ENCODE measurements at regions not wholly inside any gene's neighbourhood (a gene's known extent, or its start where the extent isn't known, plus 50 kb on each side); places are given as distances from the start of the nearest gene placed in this dataset.
A peak's percentile ranks its signal among the peaks of the same experiment; 100 is the strongest.
"Not testable (repeated sequence)": the region's sequence is repeated elsewhere in the genome, so short reads cannot be mapped to it uniquely, and the experiment has no call there.

- DNase-seq; intact Hi-C loops (cut with DNase I); ATAC-seq: not testable (repeated sequence)
These were observed 56.9 kb upstream of the SRRM3 start for GRCh38 chr7:76144664-76145270.

GRCh38 chr7:76146374-76146773 lies 55.3 kb upstream of the SRRM3 start:
- intact Hi-C loops (cut with DNase I), result no loop called here
- no peak for DNase-seq
- peak in 1 of 2 donors; percentile 34 for ATAC-seq

GRCh38 chr7:76148947-76149346 lies 52.7 kb upstream of the SRRM3 start:
- DNase-seq, result not testable (repeated sequence)

GRCh38 chr7:76149847-76150691 lies 51.6 kb upstream of the SRRM3 start:
- intact Hi-C loops (cut with DNase I), result no loop called here
- no peak for DNase-seq
- ATAC-seq, result peak; percentile 32 to 50

More at GRCh38 chr7:76148947-76149346, 52.7 kb upstream of the SRRM3 start:
- intact Hi-C loops (cut with DNase I); ATAC-seq: not testable (repeated sequence)
